HG02588 (cell line): ENCODE measurements at regions not wholly inside any gene's neighbourhood (a gene's known extent, or its start where the extent isn't known, plus 50 kb on each side); places are given as distances from the start of the nearest gene placed in this dataset.
"Not testable (repeated sequence)": the region's sequence is repeated elsewhere in the genome, so short reads cannot be mapped to it uniquely, and the experiment has no call there.

Experiments used
- ATAC-seq: cut with Tn5 transposase; IDR thresholded peaks from one replicate; pipeline ENCODE4 v1.9.1; 2021; ENCODE audit warnings: mild to moderate bottlenecking, moderate library complexity; ENCODE audit not compliant: unreplicated experiment

- no peak for ATAC-seq
Observed at GRCh38 chr16:75836347-75837010, 110.2 kb upstream of the CPHXL start.

GRCh38 chr16:75837264-75837663 lies 111.0 kb upstream of the CPHXL start:
- ATAC-seq: no peak

- no peak for ATAC-seq
Observed at GRCh38 chr16:75837681-75838080, 111.4 kb upstream of the CPHXL start.

- ATAC-seq: no peak
Observed at GRCh38 chr16:75841517-75841916, 115.2 kb upstream of the CPHXL start.

GRCh38 chr16:75847172-75847571 lies 120.9 kb upstream of the CPHXL start:
- no peak for ATAC-seq

GRCh38 chr16:75854152-75854551 lies 127.9 kb upstream of the CPHXL start:
- no peak for ATAC-seq

GRCh38 chr16:75860326-75861053 lies 134.2 kb upstream of the CPHXL start:
- ATAC-seq: no peak

- no peak for ATAC-seq
Observed at GRCh38 chr16:75861311-75862097, 135.2 kb upstream of the CPHXL start.

- no peak for ATAC-seq
Observed at GRCh38 chr16:75862098-75862386, 135.8 kb upstream of the CPHXL start.

GRCh38 chr16:75864243-75864642 lies 138.0 kb upstream of the CPHXL start:
- no peak for ATAC-seq

- ATAC-seq: no peak
Observed at GRCh38 chr16:75865736-75866135, 139.4 kb upstream of the CPHXL start.

GRCh38 chr16:75868636-75869632 lies 142.6 kb upstream of the CPHXL start:
- ATAC-seq: no peak

- ATAC-seq: not testable (repeated sequence)
Observed at GRCh38 chr16:75881280-75881679, 155.0 kb upstream of the CPHXL start.

- no peak for ATAC-seq
Observed at GRCh38 chr16:75899163-75899562, 172.9 kb upstream of the CPHXL start.

GRCh38 chr16:75908331-75909117 lies 182.2 kb upstream of the CPHXL start:
- no peak for ATAC-seq

GRCh38 chr16:75909746-75910145 lies 183.5 kb upstream of the CPHXL start:
- ATAC-seq: no peak

- ATAC-seq: no peak
Observed at GRCh38 chr16:75911896-75912295, 185.6 kb upstream of the CPHXL start.

- ATAC-seq: no peak
Observed at GRCh38 chr16:75913958-75914357, 187.7 kb upstream of the CPHXL start.

GRCh38 chr16:75916451-75916850 lies 190.2 kb upstream of the CPHXL start:
- ATAC-seq: no peak

- ATAC-seq: no peak
Observed at GRCh38 chr16:75918109-75918508, 191.8 kb upstream of the CPHXL start.
